DOHH2 (cell line): ENCODE measurements at regions not wholly inside any gene's neighbourhood (a gene's known extent, or its start where the extent isn't known, plus 50 kb on each side); places are given as distances from the start of the nearest gene placed in this dataset.

Experiments
- H3F3A ChIP-seq: fragments of 200-600 bp; sonication (generic), shearing (Covaris generic); 2 replicates; pipeline ENCODE4 v1.6.0; 2016; ENCODE audit warnings: antibody characterized with exemption, mild to moderate bottlenecking; ENCODE audit not compliant: control insufficient read depth, insufficient read depth
- H3K27ac ChIP-seq: fragments of 200-600 bp; sonication (generic); 2 replicates; pipeline ENCODE4 v1.5.1; 2014; ENCODE audit warnings: low read depth, mild to moderate bottlenecking, low read length, moderate library complexity
- H3K27me3 ChIP-seq: fragments of 200-600 bp; sonication (generic); 2 replicates; pipeline ENCODE4 v1.6.1; 2014; ENCODE audit warnings: mild to moderate bottlenecking, low read length, mixed read lengths; ENCODE audit not compliant: control insufficient read depth
- H3K36me3 ChIP-seq: fragments of 200-600 bp; sonication (generic); 2 replicates; pipeline ENCODE4 v1.6.1; 2014; ENCODE audit warnings: mild to moderate bottlenecking, low read length, moderate library complexity, mixed read lengths; ENCODE audit not compliant: control insufficient read depth
- H3K4me1 ChIP-seq: fragments of 200-600 bp; sonication (generic); 2 replicates; pipeline ENCODE4 v1.6.1; 2014; ENCODE audit warnings: mild to moderate bottlenecking, low read length, mixed read lengths; ENCODE audit not compliant: control insufficient read depth
- H3K4me2 ChIP-seq: fragments of 200-600 bp; sonication (generic); 2 replicates; pipeline ENCODE4 v1.6.0; 2014; ENCODE audit warnings: mild to moderate bottlenecking, low read length, moderate library complexity
- H3K4me3 ChIP-seq: fragments of 200-600 bp; sonication (generic); 2 replicates; pipeline ENCODE4 v1.5.1; 2014; ENCODE audit warnings: mild to moderate bottlenecking, low read length, mixed read lengths
- H3K79me2 ChIP-seq: fragments of 200-600 bp; sonication (generic); 2 replicates; pipeline ENCODE4 v1.6.1; 2014; ENCODE audit warnings: mild to moderate bottlenecking, low read length, mixed read lengths; ENCODE audit not compliant: control insufficient read depth
- H3K9me2 ChIP-seq: fragments of 200-600 bp; sonication (generic); replicated peaks from 2 replicates; pipeline ENCODE4 v1.6.1; 2014; ENCODE audit warnings: mild to moderate bottlenecking, low read length, mixed read lengths; ENCODE audit not compliant: control insufficient read depth
- H3K9me3 ChIP-seq: fragments of 200-600 bp; sonication (generic); 2 replicates; pipeline ENCODE4 v1.6.1; 2014; ENCODE audit warnings: antibody characterized with exemption, low read length, mixed read lengths; ENCODE audit not compliant: control insufficient read depth, insufficient read depth
- H4K20me1 ChIP-seq: fragments of 200-600 bp; sonication (generic); 2 replicates; pipeline ENCODE4 v1.6.0; 2014; ENCODE audit warnings: low read depth, mild to moderate bottlenecking, antibody characterized with exemption, low read length, moderate library complexity; ENCODE audit not compliant: control insufficient read depth, insufficient read depth
- CTCF ChIP-seq: fragments of 200-600 bp; sonication (generic); IDR thresholded peaks from one replicate; pipeline ENCODE4 v1.5.1; 2014; ENCODE audit warnings: antibody characterized with exemption, mild to moderate bottlenecking, low read depth, low read length; ENCODE audit not compliant: poor library complexity, severe bottlenecking
- EZH2phosphoT487 ChIP-seq: fragments of 200-600 bp; sonication (generic); IDR thresholded peaks from 2 replicates; pipeline ENCODE4 v1.6.1; 2017; ENCODE audit warnings: borderline replicate concordance, mild to moderate bottlenecking, antibody characterized with exemption, low read length, moderate library complexity, mixed read lengths

GRCh38 chr9:25427898-25428297 lies 250.3 kb downstream of the TUSC1 start:
- Histone ChIP-seq H3K79me2 (no peaks in the 10 kb centered on the region), H3K9me2 (no peaks in the 10 kb centered on the region), H3K27ac (no peak overlapping the region), H3K4me3 (no peak overlapping the region), H3K4me2 (no peak overlapping the region), H3K4me1 (no peaks in the 10 kb centered on the region), H3K36me3 (no peaks in the 10 kb centered on the region), H3K9me3 (no peaks in the 10 kb centered on the region; the same call in 1 of the 2 replicates), H3F3A (no peaks in the 10 kb centered on the region), H3K27me3 (no peaks in the 10 kb centered on the region), H4K20me1 (no peaks in the 10 kb centered on the region)
- TF ChIP-seq CTCF (no peak), EZH2phosphoT487 (no peak)

- no peaks in the 10 kb centered on the region for H3K36me3 ChIP-seq
- no peaks in the 10 kb centered on the region for H3K9me2 ChIP-seq
- H3K27me3 ChIP-seq = no peaks in the 10 kb centered on the region
- TF ChIP-seq EZH2phosphoT487 (no peak), CTCF (no peak)
- H3K27ac ChIP-seq = no peak overlapping the region
- H3K4me3 ChIP-seq = no peak overlapping the region
- no peaks in the 10 kb centered on the region for H3K4me1 ChIP-seq
- H3K9me3 ChIP-seq = no peaks in the 10 kb centered on the region; the same call in 1 of the 2 replicates
- H3F3A ChIP-seq = no peaks in the 10 kb centered on the region
- no peaks in the 10 kb centered on the region for H3K79me2 ChIP-seq
- no peak overlapping the region for H3K4me2 ChIP-seq
- H4K20me1 ChIP-seq = no peaks in the 10 kb centered on the region
Observed at GRCh38 chr9:25427290-25427689, 251.0 kb downstream of the TUSC1 start.

- Histone ChIP-seq H3K4me3 (no peak overlapping the region), H3K79me2 (no peaks in the 10 kb centered on the region), H4K20me1 (no peaks in the 10 kb centered on the region), H3K4me1 (no peaks in the 10 kb centered on the region), H3K9me3 (no peaks in the 10 kb centered on the region; the same call in 1 of the 2 replicates), H3K9me2 (no peaks in the 10 kb centered on the region), H3K27me3 (no peaks in the 10 kb centered on the region), H3K36me3 (no peaks in the 10 kb centered on the region), H3F3A (no peaks in the 10 kb centered on the region), H3K4me2 (no peak overlapping the region), H3K27ac (no peak overlapping the region)
- no peak for TF ChIP-seq EZH2phosphoT487
- no peak for TF ChIP-seq CTCF
Observed at GRCh38 chr9:25421560-25421959, 256.7 kb downstream of the TUSC1 start.

- no peak overlapping the region for H3K27ac ChIP-seq
- TF ChIP-seq EZH2phosphoT487 (no peak), CTCF (no peak)
- no peak overlapping the region for H3K4me2 ChIP-seq
- H3K4me1 ChIP-seq = no peaks in the 10 kb centered on the region
- H3K9me3 ChIP-seq = no peaks in the 10 kb centered on the region
- no peaks in the 10 kb centered on the region for H4K20me1 ChIP-seq
- H3K79me2 ChIP-seq = no peaks in the 10 kb centered on the region
- no peaks in the 10 kb centered on the region for H3F3A ChIP-seq
- no peaks in the 10 kb centered on the region for H3K36me3 ChIP-seq
- H3K9me2 ChIP-seq = no peaks in the 10 kb centered on the region
- H3K27me3 ChIP-seq = no peaks in the 10 kb centered on the region
- H3K4me3 ChIP-seq = no peak overlapping the region
Observed at GRCh38 chr9:25418974-25419373, 259.3 kb downstream of the TUSC1 start.
